Prostate gland (tissue), 2 donors: ENCODE measurements at regions not wholly inside any gene's neighbourhood (a gene's known extent, or its start where the extent isn't known, plus 50 kb on each side); places are given as distances from the start of the nearest gene placed in this dataset.
"Not testable (repeated sequence)": the region's sequence is repeated elsewhere in the genome, so short reads cannot be mapped to it uniquely, and the experiment has no call there.

Experiments used
- DNase-seq: peaks from one replicate; pipeline ENCODE4 v3.0.0-alpha.2; 2019; ENCODE audit warnings: low spot score
- H3K27ac ChIP-seq, 2 donors: fragments of 200-600 bp; sonication (generic); 2 replicates each; pipeline ENCODE4 v1.5.1; 2017 to 2019
- H3K27me3 ChIP-seq: fragments of 200-600 bp; sonication (generic); replicated peaks from 2 replicates; pipeline ENCODE4 v1.5.1; 2019; ENCODE audit not compliant: insufficient read depth
- H3K36me3 ChIP-seq, 2 donors: fragments of 200-600 bp; sonication (generic); 1 replicate in 1 of 2; 2 replicates in 1 of 2; pipeline versions ENCODE4 v1.5.1 to v1.8.1; 2017 to 2019
- H3K4me1 ChIP-seq: fragments of 200-600 bp; sonication (generic); replicated peaks from 2 replicates; pipeline ENCODE4 v1.5.1; 2019
- H3K4me3 ChIP-seq, 2 donors: fragments of 200-600 bp; sonication (generic); 2 replicates each; pipeline ENCODE4 v1.5.1; 2017 to 2019
- H3K9me3 ChIP-seq: fragments of 200-600 bp; sonication (generic); 2 replicates; pipeline ENCODE4 v1.5.1; 2017
- POLR2A ChIP-seq: fragments of 450-650 bp; IDR thresholded peaks from one replicate; pipeline ENCODE4 v1.6.1; 2016; ENCODE audit warnings: antibody characterized with exemption, mild to moderate bottlenecking
- POLR2AphosphoS5 ChIP-seq: sonication (generic); formaldehyde crosslinking; IDR thresholded peaks from one replicate; pipeline ENCODE4 v1.6.1; 2017; ENCODE audit warnings: antibody characterized with exemption
- WGBS: methylation state at CpG from one replicate; pipeline ENCODE4 v1.1.5; 2018; 5-methylcytosine and 5-hydroxymethylcytosine counted together
- intact Hi-C: fragments of 100-400 bp; cut with DNase I; formaldehyde crosslinking; loops from one replicate; pipeline ENCODE4 v1.14.2; 2022
- TF ChIP-seq, protein P1 (sequence below), 4 experiments: fragments of 200-600 bp in 2 of 4; fragments of 450-650 bp in 2 of 4; sonication (generic) in 2 of 4; IDR thresholded peaks; 1 replicate in 3 of 4; 2 replicates in 1 of 4; pipeline ENCODE4 v1.5.1; 2016 to 2019; ENCODE audit warnings: antibody characterized with exemption in 4 of 4, mild to moderate bottlenecking in 2 of 4, moderate library complexity in 2 of 4

DNA sequence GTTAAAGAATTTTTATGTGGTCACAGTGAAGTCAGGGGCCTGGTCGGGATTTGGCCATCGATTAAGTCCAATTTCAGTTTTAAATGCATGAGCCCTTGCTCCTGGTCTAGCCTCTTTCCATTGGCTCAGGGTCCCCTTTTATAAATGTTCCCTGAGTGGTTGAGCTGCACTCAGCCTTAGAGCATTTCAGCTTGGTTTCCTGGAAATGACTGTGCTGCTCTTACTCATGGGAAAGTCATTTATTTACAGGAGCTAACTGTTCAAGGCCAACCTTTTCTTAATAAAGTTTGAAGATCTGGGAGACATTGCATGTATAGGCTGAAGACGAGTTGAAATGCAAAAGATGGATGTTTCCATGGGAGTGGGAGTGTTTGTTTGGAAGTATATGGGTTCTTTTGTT is 98.8 kb upstream of the CLNK start:
- no peaks in the 10 kb centered on the region for H3K36me3 ChIP-seq
- H3K4me3 ChIP-seq: no peak overlapping the region
- intact Hi-C loops: no loop called here
- no peak overlapping the region for H3K27ac ChIP-seq
- WGBS: 43% methylated on average over 3 of the region's 3 CpGs
- DNase-seq: no peak
- no peaks in the 10 kb centered on the region for H3K27me3 ChIP-seq
- H3K4me1 ChIP-seq: no peaks in the 10 kb centered on the region
- TF ChIP-seq, protein P1, sequence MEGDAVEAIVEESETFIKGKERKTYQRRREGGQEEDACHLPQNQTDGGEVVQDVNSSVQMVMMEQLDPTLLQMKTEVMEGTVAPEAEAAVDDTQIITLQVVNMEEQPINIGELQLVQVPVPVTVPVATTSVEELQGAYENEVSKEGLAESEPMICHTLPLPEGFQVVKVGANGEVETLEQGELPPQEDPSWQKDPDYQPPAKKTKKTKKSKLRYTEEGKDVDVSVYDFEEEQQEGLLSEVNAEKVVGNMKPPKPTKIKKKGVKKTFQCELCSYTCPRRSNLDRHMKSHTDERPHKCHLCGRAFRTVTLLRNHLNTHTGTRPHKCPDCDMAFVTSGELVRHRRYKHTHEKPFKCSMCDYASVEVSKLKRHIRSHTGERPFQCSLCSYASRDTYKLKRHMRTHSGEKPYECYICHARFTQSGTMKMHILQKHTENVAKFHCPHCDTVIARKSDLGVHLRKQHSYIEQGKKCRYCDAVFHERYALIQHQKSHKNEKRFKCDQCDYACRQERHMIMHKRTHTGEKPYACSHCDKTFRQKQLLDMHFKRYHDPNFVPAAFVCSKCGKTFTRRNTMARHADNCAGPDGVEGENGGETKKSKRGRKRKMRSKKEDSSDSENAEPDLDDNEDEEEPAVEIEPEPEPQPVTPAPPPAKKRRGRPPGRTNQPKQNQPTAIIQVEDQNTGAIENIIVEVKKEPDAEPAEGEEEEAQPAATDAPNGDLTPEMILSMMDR (IDR thresholded peaks at IDR 0.05): no peak
- TF ChIP-seq POLR2AphosphoS5 (no peak), POLR2A (no peak)
- no peaks in the 10 kb centered on the region for H3K9me3 ChIP-seq

DNA sequence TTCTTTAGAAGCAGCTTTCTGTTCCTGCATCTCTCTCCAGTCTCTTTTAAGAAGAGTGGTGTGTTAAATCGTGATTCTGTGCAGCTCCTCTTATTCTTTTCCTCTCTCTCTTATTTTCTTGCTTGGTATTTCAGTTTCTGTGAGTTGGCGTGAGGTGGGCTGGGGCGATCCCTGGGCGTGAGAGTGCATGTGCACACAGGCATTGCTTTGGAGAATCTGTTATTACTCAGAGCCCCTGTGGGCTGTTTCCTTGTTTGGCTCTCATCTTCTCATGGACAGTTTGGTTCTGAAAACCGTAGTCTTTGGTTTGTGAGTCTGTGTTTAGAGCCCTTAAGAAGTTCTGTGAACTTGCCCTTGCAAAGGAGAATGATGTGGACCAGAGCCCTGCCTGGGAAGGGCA is 97.2 kb upstream of the CLNK start:
- 75% methylated on average over 5 of the region's 5 CpGs for WGBS
- Histone ChIP-seq H3K9me3 (no peaks in the 10 kb centered on the region), H3K36me3 (no peaks in the 10 kb centered on the region), H3K27me3 (no peaks in the 10 kb centered on the region), H3K4me1 (no peaks in the 10 kb centered on the region), H3K4me3 (no peak overlapping the region), H3K27ac (no peak overlapping the region)
- intact Hi-C loops: no loop called here
- TF ChIP-seq POLR2AphosphoS5 (no peak), POLR2A (no peak)
- TF ChIP-seq, protein P1 (IDR thresholded peaks at IDR 0.05): no peak
- no peak for DNase-seq

DNA sequence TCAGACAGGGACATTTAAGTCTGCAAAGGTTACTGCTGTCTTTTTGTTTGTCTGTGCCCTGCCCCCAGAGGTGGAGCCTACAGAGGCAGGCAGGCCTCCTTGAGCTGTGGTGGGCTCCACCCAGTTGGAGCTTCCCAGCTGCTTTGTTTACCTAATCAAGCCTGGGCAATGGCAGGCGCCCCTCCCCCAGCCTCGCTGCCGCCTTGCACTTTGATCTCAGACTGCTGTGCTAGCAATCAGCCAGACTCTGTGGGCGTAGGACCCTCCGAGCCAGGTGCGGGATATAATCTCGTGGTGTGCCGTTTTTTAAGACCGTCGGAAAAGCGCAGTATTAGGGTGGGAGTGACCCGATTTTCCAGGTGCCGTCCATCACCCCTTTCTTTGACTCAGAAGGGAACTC is 96.2 kb upstream of the CLNK start:
- DNase-seq, intact Hi-C loops, H3K9me3 ChIP-seq, H3K4me3 ChIP-seq, H3K36me3 ChIP-seq, H3K4me1 ChIP-seq, H3K27ac ChIP-seq, H3K27me3 ChIP-seq: not testable (repeated sequence)
- WGBS: 89% methylated on average over 13 of the region's 13 CpGs

DNA sequence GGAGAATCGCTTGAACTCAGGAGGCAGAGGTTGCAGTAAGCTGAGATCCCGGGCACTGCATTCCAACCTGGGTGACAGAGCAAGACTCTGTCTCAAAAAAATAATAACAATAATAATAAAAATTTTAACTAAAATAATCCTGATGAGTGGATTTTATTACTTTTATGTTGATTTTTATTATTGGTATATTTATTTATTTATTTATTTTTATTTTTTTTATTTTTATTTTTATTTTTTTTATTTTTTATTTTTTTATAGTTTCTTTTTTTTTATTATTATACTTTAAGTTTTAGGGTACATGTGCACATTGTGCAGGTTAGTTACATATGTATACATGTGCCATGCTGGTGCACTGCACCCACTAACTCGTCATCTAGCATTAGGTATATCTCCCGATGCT is 90.6 kb upstream of the CLNK start:
- H3K27me3 ChIP-seq, H3K9me3 ChIP-seq, H3K36me3 ChIP-seq, DNase-seq, H3K27ac ChIP-seq, H3K4me3 ChIP-seq, H3K4me1 ChIP-seq, intact Hi-C loops: not testable (repeated sequence)
- 97% methylated on average over 4 of the region's 4 CpGs for WGBS

DNA sequence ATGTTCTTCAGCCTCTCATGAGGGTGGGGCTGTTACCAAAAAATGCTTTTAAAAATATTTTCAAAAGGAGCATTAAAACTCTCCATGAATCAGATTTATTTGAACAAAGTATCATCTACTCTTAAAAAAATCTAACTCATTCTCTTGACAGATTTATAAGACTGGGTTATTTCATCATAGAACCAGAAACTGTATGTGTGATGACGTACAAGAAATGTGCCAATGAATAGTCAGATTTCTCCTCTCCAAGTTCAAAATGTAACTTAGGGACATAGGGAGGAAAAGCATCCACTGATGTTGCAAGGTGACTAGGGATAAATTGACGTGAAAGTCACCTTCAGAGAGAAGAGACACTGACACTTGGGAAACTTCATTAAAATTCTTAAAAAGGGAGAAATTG is 89.1 kb upstream of the CLNK start:
- no peaks in the 10 kb centered on the region for H3K36me3 ChIP-seq
- no peak for DNase-seq
- no peak overlapping the region for H3K27ac ChIP-seq
- 51% methylated on average over 2 of the region's 2 CpGs for WGBS
- H3K9me3 ChIP-seq: no peaks in the 10 kb centered on the region
- H3K4me3 ChIP-seq: no peak overlapping the region
- intact Hi-C loops: no loop called here
- H3K4me1 ChIP-seq: no peaks in the 10 kb centered on the region
- no peaks in the 10 kb centered on the region for H3K27me3 ChIP-seq
- TF ChIP-seq POLR2A: no peak
- TF ChIP-seq, protein P1 (IDR thresholded peaks at IDR 0.05): no peak
- TF ChIP-seq POLR2AphosphoS5: no peak

DNA sequence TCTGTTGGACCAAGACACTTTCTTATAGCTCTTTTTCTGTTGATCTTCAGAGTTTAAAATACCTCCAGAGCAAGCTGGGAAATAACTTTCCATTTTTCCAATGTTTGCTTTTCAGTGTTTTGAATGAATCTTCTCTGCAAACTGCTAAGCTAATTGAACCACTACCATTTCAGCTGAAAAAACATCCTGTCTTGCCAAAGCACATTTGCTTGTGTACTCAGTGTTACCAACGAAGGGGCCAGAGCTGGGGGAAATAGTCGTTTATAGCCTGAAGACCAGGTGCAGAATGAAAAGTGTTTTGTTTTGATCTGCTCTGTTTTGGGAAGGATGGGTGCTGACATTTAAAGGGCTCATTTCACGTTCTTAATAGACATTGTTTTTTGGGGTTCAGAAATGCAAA is 88.4 kb upstream of the CLNK start:
- WGBS: 5% methylated on average over 3 of the region's 3 CpGs
- no peak for TF ChIP-seq POLR2AphosphoS5
- TF ChIP-seq, protein P1 (IDR thresholded peaks at IDR 0.05): no peak
- TF ChIP-seq POLR2A: no peak
- no peaks in the 10 kb centered on the region for H3K9me3 ChIP-seq
- H3K27me3 ChIP-seq: no peaks in the 10 kb centered on the region
- H3K4me3 ChIP-seq: no peak overlapping the region
- H3K27ac ChIP-seq: no peak overlapping the region
- no peaks in the 10 kb centered on the region for H3K4me1 ChIP-seq
- H3K36me3 ChIP-seq: no peaks in the 10 kb centered on the region
- intact Hi-C loops: no loop called here
- no peak for DNase-seq
